Stimulated activated CD4-positive, alpha-beta T cell treated with anti-CD3 and anti-CD28 coated beads, TNF-alpha, amount 100 ng/mL, for 24 hours (primary cell): ENCODE measurements at regions not wholly inside any gene's neighbourhood (a gene's known extent, or its start where the extent isn't known, plus 50 kb on each side); places are given as distances from the start of the nearest gene placed in this dataset.

ENCODE experiments used
- DNase-seq, 3 experiments: peaks; one replicate each; pipeline ENCODE4 v3.0.0-alpha.2; 2020; ENCODE audit warnings: low read depth in 3 of 3

DNA sequence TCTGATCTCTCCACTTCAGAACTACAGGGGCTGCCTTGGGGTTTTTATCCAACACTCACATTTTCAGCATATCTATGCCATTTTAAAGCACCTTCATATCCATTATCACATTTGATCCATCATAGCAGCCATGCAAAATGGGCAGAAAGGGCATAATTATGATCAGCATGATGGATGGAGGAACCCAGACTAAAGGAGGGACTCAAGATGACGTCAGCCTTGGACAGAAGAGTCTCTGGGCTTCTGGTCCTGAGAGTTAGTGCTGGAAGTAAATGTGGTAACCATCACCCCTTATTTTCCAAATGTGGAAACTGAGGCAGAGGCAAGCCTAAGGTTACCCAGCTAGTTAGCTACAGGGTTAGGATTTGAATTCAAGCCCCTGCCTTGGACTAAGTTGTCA lies 273.1 kb downstream of the DRD1 start:
- DNase-seq = no peak

GRCh38 chr5:175168882-175169507 lies 275.0 kb downstream of the DRD1 start:
- no peak for DNase-seq

GRCh38 chr5:175166026-175166425 lies 278.0 kb downstream of the DRD1 start:
- DNase-seq = no peak

GRCh38 chr5:175163586-175164275 lies 280.3 kb downstream of the DRD1 start:
- no peak for DNase-seq

- DNase-seq = no peak
These were observed 281.9 kb downstream of the DRD1 start for GRCh38 chr5:175162036-175162435.

GRCh38 chr5:175159956-175160355 lies 284.0 kb downstream of the DRD1 start:
- no peak for DNase-seq

DNA sequence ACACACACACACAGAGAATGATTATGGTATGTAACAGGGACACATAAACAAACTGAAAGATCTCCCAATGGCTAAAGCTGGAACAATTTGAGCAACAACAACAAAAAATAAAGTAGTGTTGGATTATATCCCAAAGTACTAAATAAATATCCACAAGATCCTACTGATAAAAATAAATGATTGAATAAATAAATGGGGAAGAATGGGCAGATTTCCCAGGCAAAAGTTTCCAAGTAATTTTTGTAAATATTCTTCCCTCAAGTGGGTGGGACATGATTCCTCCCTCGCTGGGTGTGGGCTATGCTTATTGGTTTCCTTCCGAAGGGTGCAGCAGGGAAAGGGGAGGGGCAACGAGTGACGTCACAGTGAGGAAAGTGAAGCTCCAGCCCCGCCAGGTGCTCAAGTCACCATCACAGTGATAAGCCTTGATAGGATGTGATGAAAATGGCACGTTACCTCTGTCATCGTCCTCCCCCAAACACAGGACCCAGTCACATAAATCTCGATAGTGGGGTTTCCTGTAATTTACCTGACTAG lies 295.3 kb downstream of the DRD1 start:
- no peak for DNase-seq

GRCh38 chr5:175146733-175147132 lies 297.2 kb downstream of the DRD1 start:
- DNase-seq = no peak

DNA sequence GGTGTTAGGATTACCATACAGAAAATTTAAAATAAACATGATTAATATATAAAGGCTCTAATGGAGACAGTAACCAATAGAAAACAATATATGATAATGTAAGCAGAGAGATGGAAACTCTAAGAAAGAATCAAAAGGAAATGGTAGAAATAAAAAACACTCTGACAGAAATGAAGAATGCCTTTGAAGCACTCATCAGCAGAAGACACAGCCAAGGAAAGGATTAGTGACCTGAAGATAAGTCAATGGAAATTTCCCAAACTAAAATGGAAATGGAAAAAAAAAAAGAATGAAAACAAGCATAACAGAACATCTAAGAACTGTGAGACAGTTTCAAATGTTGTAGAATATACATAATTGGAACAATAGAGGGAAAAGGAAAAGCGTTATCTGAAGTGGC lies 302.6 kb downstream of the DRD1 start:
- no peak for DNase-seq

DNA sequence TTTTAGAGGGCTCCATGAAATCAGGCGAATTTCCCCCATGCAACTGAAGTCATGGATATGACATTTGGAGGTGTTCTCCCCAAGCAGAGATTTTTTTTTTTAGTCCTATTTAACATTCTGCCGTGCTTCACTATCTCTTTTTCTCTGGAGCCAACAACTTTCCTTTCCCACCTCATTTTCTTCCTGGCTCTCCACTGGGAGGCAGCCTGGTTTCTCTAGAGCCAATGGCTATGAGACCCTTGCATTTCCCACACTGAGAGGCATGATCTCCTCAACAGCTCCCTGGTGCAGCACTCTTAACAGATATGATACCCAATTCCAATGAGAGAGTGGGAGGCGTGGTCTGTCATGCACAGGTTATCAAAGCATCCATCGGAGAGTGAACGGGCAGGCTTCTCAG lies 310.8 kb downstream of the DRD1 start:
- DNase-seq = no peak

DNA sequence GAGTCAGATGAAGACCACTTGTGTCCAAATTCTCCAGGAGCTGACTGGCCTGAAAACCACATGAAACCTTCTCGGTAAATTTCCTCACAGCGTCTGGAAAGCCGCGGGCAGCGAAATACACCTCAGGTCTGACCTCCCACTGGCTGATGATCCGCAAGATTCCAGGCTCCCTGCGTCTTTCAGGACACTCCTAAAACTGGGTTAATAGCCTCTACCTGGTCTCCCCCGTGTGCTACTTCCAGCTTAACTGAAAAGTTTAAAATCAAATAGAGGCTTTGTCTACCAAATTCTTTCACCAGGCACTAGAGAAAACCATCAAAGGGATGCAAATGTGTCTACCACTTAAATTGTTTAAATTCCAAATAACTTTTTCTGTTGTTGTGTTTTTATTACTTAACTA lies 312.6 kb downstream of the DRD1 start:
- no peak for DNase-seq

- no peak for DNase-seq
These were observed 314.4 kb downstream of the DRD1 start for GRCh38 chr5:175129619-175130018.

DNA sequence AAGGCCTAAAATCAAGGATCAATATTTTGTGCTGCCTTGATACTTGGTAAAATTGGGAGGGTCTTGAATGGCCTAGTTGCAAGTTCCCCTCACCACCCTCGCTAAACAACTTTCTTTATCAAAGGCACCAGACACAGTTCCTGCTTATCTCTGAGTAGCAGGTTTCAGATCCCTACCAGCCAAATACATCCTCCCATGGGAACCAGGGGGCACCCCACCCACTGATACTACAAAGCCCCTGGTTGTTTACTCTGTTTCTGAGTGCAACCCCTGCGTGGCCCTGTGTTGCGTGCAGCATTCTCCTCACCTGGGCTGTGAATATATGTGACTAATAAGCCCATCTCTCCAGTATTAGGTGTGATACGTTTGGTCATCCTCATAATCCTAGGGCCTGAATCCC lies 314.9 kb downstream of the DRD1 start:
- no peak for DNase-seq

DNA sequence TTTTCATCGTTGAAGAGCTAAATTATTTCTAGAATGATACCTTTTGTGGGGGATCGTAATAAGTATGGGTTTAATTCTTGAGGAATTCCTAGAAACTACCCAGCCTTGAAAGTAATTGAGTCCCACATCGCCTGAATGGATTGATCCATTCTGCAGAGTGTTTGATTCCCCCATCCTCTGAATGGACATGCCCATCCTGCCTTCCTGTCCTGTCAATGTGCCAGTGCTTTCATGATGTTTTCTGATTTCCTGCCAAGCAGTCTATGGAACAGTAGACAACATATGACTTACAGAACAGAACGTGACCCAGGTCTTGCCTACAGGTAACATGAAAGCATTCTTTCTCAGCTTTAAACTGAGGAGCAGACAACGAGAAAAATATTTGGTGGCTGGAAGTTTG lies 319.2 kb downstream of the DRD1 start:
- no peak for DNase-seq

GRCh38 chr5:175124251-175124813 lies 319.6 kb downstream of the DRD1 start:
- DNase-seq = no peak

DNA sequence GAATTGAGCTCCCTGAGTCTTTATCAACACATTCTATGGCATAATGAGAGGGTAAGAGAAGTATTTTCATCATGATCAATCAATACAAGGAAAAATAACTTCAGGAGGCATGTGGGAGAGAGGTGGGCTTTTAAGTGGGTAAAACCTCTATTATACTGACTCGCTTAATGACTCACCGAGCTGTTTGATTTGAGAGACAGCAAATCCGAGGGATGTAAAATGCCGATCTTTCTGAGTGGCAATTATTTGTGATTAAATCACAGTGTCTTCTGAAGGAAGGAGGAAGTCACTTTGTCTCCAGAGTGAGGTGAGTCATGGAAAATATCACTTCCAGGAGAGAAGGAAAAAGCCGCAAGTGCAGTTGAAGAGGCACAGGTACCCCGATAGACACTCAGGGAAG lies 320.4 kb downstream of the DRD1 start:
- DNase-seq = no peak

DNA sequence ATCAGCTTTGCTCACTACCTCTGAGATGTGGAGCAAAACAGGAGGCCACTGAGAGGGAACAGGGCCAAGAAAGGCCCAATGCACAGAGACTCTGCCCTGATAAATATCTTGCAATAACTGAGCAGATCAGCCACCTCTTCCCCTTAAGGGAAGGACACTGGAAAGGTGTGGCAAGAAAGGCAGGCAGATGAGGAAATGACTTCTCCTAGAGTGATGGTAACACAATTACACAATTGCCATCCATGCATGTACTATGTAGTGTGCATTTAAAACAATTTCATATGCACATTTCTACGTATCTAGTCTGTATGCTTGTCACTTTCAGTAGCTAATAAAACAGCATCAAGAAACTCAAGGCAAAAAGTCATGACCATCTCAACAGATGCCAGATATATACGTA lies 322.5 kb downstream of the DRD1 start:
- no peak for DNase-seq

- DNase-seq = no peak
These were observed 323.6 kb downstream of the DRD1 start for GRCh38 chr5:175120412-175120811.

DNA sequence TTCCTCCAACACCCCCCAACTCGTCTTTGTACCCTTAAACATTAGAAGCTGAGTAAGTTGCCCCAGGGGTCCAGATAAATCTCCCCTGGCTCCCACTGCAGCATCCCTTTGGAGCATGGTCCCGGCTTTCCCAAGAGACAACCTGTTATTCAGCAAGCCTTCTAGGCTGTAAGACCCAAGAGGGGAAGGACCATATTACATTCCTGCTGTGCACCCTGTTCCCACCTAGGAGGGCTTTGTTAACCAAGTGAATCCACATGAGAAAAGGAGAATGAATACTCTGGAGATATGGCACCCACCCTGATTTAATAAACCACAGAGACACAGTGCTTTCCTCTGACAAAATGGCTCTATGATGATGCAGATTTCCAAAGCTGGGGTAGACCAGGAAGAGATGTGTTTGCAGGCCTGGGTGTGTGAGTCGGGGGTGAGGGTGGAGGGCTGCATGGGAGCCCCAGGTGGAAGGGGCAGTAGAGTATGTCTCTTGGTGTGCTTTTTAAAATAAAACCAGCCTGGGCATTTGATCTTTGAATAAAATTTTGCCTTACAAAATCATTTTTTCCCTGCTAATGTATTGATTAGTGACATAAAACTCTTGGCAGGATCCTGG lies 325.2 kb downstream of the DRD1 start:
- DNase-seq = no peak

DNA sequence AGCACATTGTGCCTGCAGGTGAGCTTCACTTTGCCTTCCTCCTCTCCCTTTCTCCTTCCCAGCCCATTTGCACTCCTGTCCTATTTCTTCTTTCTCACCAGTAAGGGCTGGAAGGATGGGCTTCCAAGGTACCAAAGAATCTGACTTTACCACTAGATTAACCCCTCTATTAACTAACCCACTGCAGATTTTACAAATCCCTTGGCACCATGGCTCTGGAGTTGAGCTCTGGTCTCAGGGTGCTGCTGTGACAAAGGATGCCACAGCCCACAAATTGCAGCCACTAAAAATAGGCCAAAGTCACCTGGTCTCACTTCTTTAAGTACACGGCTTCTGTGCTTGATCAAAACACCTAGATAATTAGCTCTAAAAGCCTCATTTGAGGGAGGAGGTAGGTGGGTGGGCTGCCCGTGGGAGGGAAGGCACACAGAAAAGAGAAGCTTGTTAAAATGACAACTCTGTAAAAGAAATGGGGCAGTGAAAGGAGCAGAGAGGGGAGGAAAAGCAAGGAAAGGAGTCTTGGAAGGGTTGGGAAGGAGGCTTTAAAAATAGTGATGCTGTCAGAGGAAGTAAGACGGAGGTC lies 327.4 kb downstream of the DRD1 start:
- no peak for DNase-seq

DNA sequence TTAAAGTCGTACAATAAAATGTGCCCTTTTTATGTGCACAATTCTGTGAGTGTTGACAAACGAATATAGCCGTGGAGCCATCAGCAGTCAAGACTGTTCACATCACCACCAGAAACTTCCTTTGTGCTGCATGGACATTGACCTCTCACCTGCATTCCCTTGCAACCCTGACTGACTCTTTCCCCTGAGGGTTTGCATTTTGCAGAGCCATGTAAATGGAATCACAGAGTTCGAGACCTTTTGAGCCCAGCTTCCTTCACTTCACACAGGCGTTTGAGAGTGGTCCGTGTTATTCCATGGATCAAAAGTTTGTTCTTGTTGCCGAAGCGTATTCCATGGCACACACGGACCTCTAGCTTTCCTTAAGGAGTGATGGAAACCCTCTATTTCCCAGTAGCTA lies 328.2 kb downstream of the DRD1 start:
- DNase-seq = no peak

DNA sequence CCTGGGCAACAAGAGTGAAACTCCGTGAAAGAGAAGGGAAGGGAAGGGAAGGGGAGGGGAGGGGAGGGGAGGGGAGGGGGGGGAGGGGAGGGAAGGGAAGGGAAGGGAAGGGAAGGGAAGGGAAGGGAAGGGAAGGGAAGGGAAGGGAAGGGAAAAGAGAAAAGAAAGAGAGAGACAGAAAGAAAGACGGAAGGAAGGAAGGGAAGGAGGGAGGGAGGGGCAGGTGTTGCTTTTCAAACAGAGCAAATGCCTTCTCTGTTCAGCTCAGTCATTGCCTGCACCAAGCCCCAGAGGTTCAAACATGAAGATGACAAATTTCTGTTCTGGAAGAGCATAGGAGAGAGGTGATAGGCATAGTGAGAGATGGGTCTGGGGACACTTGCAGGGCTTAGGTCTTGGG lies 330.0 kb downstream of the DRD1 start:
- no peak for DNase-seq
